PC-3 (cell line): ENCODE measurements at regions not wholly inside any gene's neighbourhood (a gene's known extent, or its start where the extent isn't known, plus 50 kb on each side); places are given as distances from the start of the nearest gene placed in this dataset.

Experiments
- CTCF ChIP-seq: fragments of 300-600 bp; sonication (generic); conservative IDR thresholded peaks from 2 replicates; pipeline ENCODE4 v1.5.1; 2017; ENCODE audit warnings: antibody characterized with exemption, low read depth, mild to moderate bottlenecking, low read length
- EZH2 ChIP-seq: fragments of 300-600 bp; sonication (generic); IDR thresholded peaks from one replicate; pipeline ENCODE4 v1.6.1; 2017; ENCODE audit warnings: antibody characterized with exemption, mild to moderate bottlenecking, low read length; ENCODE audit not compliant: unreplicated experiment
- EZH2phosphoT487 ChIP-seq: fragments of 300-600 bp; sonication (generic); IDR thresholded peaks from 2 replicates; pipeline ENCODE4 v1.6.1; 2018; ENCODE audit warnings: mild to moderate bottlenecking, antibody characterized with exemption, low read length, borderline replicate concordance

GRCh38 chr20:33909331-33909921, 84.3 kb upstream of the RALY start:
- no peak for TF ChIP-seq CTCF
- no peak for TF ChIP-seq EZH2
- no peak for TF ChIP-seq EZH2phosphoT487
